Kidney epithelial cell (primary cell): ENCODE measurements at regions not wholly inside any gene's neighbourhood (a gene's known extent, or its start where the extent isn't known, plus 50 kb on each side); places are given as distances from the start of the nearest gene placed in this dataset.

ENCODE experiments used
- DNase-seq: peaks from one replicate; pipeline ENCODE4 v3.0.0-alpha.2; 2010; ENCODE audit warnings: low read depth
- H3K27me3 ChIP-seq: 2 replicates; pipeline ENCODE4 v1.6.0; 2011; ENCODE audit warnings: low read length; ENCODE audit not compliant: control insufficient read depth, insufficient read depth
- H3K36me3 ChIP-seq: 2 replicates; pipeline ENCODE4 v1.5.1; 2011; ENCODE audit warnings: low read length; ENCODE audit not compliant: control insufficient read depth, insufficient read depth
- H3K4me3 ChIP-seq: 2 replicates; pipeline ENCODE4 v1.5.1; 2011; ENCODE audit warnings: low read depth, mild to moderate bottlenecking, control low read depth, low read length
- CTCF ChIP-seq: IDR thresholded peaks from 2 replicates; pipeline ENCODE4 v1.5.1; 2011; ENCODE audit warnings: mild to moderate bottlenecking, moderate library complexity, low read length, control low read depth, inconsistent platforms; ENCODE audit not compliant: insufficient read depth, poor library complexity, severe bottlenecking

GRCh38 chr2:145102706-145103105, 582.8 kb upstream of the ZEB2 start:
- H3K36me3 ChIP-seq, result no peaks in the 10 kb centered on the region
- H3K27me3 ChIP-seq, result no peaks in the 10 kb centered on the region
- H3K4me3 ChIP-seq, result no peak overlapping the region
- TF ChIP-seq CTCF, result no peak
- no peak for DNase-seq

GRCh38 chr2:145100301-145100700, 580.4 kb upstream of the ZEB2 start:
- DNase-seq, result no peak
- H3K36me3 ChIP-seq, result no peaks in the 10 kb centered on the region
- TF ChIP-seq CTCF, result no peak
- H3K27me3 ChIP-seq, result no peaks in the 10 kb centered on the region
- H3K4me3 ChIP-seq, result no peak overlapping the region

- H3K27me3 ChIP-seq, result no peaks in the 10 kb centered on the region
- no peak for TF ChIP-seq CTCF
- no peak for DNase-seq
- H3K4me3 ChIP-seq, result no peak overlapping the region
- no peaks in the 10 kb centered on the region for H3K36me3 ChIP-seq
Measured at GRCh38 chr2:145096582-145096981, 576.7 kb upstream of the ZEB2 start.

GRCh38 chr2:145095641-145096435, 575.9 kb upstream of the ZEB2 start:
- H3K36me3 ChIP-seq, result no peaks in the 10 kb centered on the region
- DNase-seq, result no peak

GRCh38 chr2:145094370-145094769, 574.5 kb upstream of the ZEB2 start:
- H3K36me3 ChIP-seq, result no peaks in the 10 kb centered on the region
- H3K4me3 ChIP-seq, result no peak overlapping the region
- no peak for TF ChIP-seq CTCF
- no peaks in the 10 kb centered on the region for H3K27me3 ChIP-seq
- DNase-seq, result no peak

More at GRCh38 chr2:145095641-145096435, 575.9 kb upstream of the ZEB2 start:
- Histone ChIP-seq H3K4me3 (no peak overlapping the region), H3K27me3 (no peaks in the 10 kb centered on the region)
- no peak for TF ChIP-seq CTCF

GRCh38 chr2:145091967-145092366, 572.0 kb upstream of the ZEB2 start:
- no peak for DNase-seq
- no peak for TF ChIP-seq CTCF
- no peaks in the 10 kb centered on the region for H3K27me3 ChIP-seq
- H3K4me3 ChIP-seq, result no peak overlapping the region
- H3K36me3 ChIP-seq, result no peaks in the 10 kb centered on the region
